ENCODE measurements at regions not wholly inside any gene's neighbourhood (a gene's known extent, or its start where the extent isn't known, plus 50 kb on each side); places are given as distances from the start of the nearest gene placed in this dataset.

DNA sequence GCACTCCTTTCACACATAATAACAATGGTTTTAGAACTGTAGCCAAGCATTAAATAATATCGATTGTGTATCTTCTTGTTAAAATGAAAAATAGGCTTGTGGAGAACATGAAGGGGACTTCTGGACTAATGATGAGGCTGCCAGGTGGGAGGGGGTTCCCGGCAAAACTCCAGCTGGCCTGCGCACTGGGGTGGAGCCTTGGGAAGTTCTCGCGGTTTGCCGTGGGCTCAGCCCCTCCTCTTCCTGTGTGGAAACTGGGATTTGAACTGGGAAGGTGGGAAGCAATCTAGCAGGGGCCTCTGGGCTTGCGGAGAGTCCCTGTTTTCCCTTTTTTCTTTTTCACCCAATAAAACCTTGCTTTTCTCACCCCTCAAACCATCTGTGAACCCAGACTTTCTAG is 113.7 kb upstream of the SLITRK1 start:
- TF ChIP-seq, protein P1, sequence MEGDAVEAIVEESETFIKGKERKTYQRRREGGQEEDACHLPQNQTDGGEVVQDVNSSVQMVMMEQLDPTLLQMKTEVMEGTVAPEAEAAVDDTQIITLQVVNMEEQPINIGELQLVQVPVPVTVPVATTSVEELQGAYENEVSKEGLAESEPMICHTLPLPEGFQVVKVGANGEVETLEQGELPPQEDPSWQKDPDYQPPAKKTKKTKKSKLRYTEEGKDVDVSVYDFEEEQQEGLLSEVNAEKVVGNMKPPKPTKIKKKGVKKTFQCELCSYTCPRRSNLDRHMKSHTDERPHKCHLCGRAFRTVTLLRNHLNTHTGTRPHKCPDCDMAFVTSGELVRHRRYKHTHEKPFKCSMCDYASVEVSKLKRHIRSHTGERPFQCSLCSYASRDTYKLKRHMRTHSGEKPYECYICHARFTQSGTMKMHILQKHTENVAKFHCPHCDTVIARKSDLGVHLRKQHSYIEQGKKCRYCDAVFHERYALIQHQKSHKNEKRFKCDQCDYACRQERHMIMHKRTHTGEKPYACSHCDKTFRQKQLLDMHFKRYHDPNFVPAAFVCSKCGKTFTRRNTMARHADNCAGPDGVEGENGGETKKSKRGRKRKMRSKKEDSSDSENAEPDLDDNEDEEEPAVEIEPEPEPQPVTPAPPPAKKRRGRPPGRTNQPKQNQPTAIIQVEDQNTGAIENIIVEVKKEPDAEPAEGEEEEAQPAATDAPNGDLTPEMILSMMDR (IDR thresholded peaks at IDR 0.05): no peak
- no peak for TF ChIP-seq POLR2A (IDR thresholded peaks at IDR 0.05)

Data from adrenal gland (tissue), 5 donors.